Tibial nerve (tissue), 4 donors: ENCODE measurements at regions not wholly inside any gene's neighbourhood (a gene's known extent, or its start where the extent isn't known, plus 50 kb on each side); places are given as distances from the start of the nearest gene placed in this dataset.

ENCODE experiments used
- DNase-seq, 2 donors: peaks; one replicate each; pipeline ENCODE4 v3.0.0-alpha.2; 2019; ENCODE audit warnings: low spot score in 2 of 2
- H3K27ac ChIP-seq, 4 donors: fragments of 200-600 bp; sonication (generic) in 3 of 4; one replicate each; pipeline ENCODE4 v1.5.1; 2017 to 2019; ENCODE audit warnings: mild to moderate bottlenecking in 1 of 4
- H3K27me3 ChIP-seq, 2 donors: fragments of 200-600 bp; sonication (generic) in 1 of 2; one replicate each; pipeline versions ENCODE4 v1.5.1 to v1.6.0; 2017 to 2019
- H3K36me3 ChIP-seq, 3 donors: fragments of 200-600 bp; sonication (generic); one replicate each; pipeline ENCODE4 v1.5.1; 2018 to 2019
- H3K4me1 ChIP-seq, 4 donors: fragments of 200-600 bp; sonication (generic) in 3 of 4; one replicate each; pipeline ENCODE4 v1.5.1; 2017 to 2019
- H3K4me3 ChIP-seq, 4 donors: fragments of 200-600 bp; sonication (generic) in 3 of 4; one replicate each; pipeline ENCODE4 v1.5.1; 2017 to 2019; ENCODE audit warnings: mild to moderate bottlenecking in 1 of 4, moderate library complexity in 1 of 4
- H3K9me3 ChIP-seq, 4 donors: fragments of 200-600 bp; sonication (generic) in 3 of 4; one replicate each; pipeline ENCODE4 v1.5.1; 2017 to 2019
- EP300 ChIP-seq, 2 donors: sonication (generic); formaldehyde crosslinking; IDR thresholded peaks; one replicate each; pipeline ENCODE4 v1.6.1; 2017; ENCODE audit warnings: antibody characterized with exemption in 2 of 2, mild to moderate bottlenecking in 1 of 2
- POLR2A ChIP-seq, 2 donors: fragments of 450-650 bp; IDR thresholded peaks; one replicate each; pipeline ENCODE4 v1.6.1; 2017; ENCODE audit warnings: antibody characterized with exemption in 2 of 2, mild to moderate bottlenecking in 2 of 2, moderate library complexity in 2 of 2
- WGBS, 2 donors: methylation state at CpG; one replicate each; pipeline ENCODE4 v1.1.5; 2018; 5-methylcytosine and 5-hydroxymethylcytosine counted together
- TF ChIP-seq, protein P1 (sequence below), 5 experiments: fragments of 200-600 bp in 3 of 5; fragments of 450-650 bp in 2 of 5; sonication (generic) in 3 of 5; IDR thresholded peaks; one replicate each; pipeline ENCODE4 v1.5.1; 2016 to 2019; ENCODE audit warnings: antibody characterized with exemption in 5 of 5, mild to moderate bottlenecking in 3 of 5, moderate library complexity in 2 of 5

DNA sequence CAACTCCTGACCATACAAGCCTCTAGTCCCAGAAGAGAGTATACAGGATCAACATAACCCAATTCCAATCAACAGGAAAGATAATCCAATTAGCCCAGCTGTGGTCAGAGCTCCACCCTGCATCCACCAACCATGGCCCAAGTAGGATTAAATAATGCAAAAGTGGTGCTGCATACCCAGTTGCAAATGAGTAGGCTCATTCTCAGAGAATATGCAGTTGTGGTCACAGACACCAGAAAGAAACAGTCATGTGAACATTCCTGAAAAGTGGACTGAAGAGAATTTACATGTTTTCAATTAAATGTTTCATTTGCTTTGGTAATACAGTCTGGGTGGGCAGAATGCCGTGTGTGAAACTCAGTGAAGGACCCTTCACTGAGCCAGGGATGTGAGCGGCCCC is 167.2 kb upstream of the BMP4 start:
- TF ChIP-seq EP300 (IDR thresholded peaks at IDR 0.05) (no peak), POLR2A (IDR thresholded peaks at IDR 0.05) (no peak)
- TF ChIP-seq, protein P1, sequence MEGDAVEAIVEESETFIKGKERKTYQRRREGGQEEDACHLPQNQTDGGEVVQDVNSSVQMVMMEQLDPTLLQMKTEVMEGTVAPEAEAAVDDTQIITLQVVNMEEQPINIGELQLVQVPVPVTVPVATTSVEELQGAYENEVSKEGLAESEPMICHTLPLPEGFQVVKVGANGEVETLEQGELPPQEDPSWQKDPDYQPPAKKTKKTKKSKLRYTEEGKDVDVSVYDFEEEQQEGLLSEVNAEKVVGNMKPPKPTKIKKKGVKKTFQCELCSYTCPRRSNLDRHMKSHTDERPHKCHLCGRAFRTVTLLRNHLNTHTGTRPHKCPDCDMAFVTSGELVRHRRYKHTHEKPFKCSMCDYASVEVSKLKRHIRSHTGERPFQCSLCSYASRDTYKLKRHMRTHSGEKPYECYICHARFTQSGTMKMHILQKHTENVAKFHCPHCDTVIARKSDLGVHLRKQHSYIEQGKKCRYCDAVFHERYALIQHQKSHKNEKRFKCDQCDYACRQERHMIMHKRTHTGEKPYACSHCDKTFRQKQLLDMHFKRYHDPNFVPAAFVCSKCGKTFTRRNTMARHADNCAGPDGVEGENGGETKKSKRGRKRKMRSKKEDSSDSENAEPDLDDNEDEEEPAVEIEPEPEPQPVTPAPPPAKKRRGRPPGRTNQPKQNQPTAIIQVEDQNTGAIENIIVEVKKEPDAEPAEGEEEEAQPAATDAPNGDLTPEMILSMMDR (IDR thresholded peaks at IDR 0.05): no peak
- Histone ChIP-seq H3K9me3 (no peaks in the 10 kb centered on the region), H3K27me3 (no peaks in the 10 kb centered on the region), H3K4me3 (no peak overlapping the region), H3K36me3 (no peaks in the 10 kb centered on the region), H3K27ac (no peak overlapping the region), H3K4me1 (peaks cover 0 to 14% (median 0%) of the 10 kb centered on the region in 4 donors)
- 70 to 76% methylated on average over 2 of the region's 2 CpGs for WGBS, 2 donors
- DNase-seq: no peak

DNA sequence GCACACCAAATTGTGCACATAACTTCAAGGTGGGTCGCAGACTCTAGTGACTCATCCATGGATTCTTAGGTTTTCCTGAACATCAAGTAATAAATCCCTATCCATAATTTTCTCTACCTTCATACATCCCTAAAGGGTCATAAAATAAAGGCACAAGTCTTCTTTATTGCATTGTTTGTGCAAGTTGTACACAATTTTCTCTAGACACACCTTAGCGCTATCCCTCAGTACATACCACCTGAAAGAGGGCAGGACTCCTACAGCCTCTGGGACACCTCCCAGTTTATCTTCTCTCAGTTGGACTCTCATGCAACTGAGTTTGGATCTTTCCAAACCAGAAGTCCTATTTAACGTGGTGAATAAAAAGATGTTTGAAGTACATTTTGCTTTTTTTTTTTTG is 168.5 kb upstream of the BMP4 start:
- H3K4me3 ChIP-seq: no peak overlapping the region
- no peak for TF ChIP-seq EP300 (IDR thresholded peaks at IDR 0.05)
- 94% methylated on average over 3 of the region's 3 CpGs for WGBS, 2 donors

DNA sequence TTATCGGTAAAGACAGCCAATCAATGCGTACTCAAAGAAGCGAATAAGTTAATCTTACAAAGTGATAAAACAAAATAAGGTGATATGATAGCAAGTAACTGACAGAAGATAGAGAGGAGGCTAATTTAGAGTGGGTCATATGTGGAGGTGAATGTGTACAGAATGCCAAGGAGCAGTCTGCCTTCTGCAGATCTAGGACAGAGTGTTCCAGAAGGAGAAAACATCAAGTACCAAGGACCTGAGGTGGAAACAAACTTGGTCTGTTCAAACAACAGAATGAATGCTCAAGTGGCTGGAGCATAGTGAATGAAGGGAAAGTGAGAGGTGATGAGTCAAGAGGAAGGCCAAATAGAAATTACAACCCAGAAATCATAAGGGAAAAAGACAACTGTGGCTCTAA is 170.3 kb upstream of the BMP4 start:
- Histone ChIP-seq H3K36me3 (no peaks in the 10 kb centered on the region), H3K27me3 (no peaks in the 10 kb centered on the region), H3K27ac (no peak overlapping the region), H3K4me1 (no peaks in the 10 kb centered on the region), H3K9me3 (no peaks in the 10 kb centered on the region), H3K4me3 (no peak overlapping the region)
- DNase-seq: no peak
- no peak for TF ChIP-seq EP300 (IDR thresholded peaks at IDR 0.05)
- no peak for TF ChIP-seq POLR2A (IDR thresholded peaks at IDR 0.05)
- TF ChIP-seq, protein P1 (IDR thresholded peaks at IDR 0.05): no peak
- WGBS, 2 donors: 96 to 97% methylated on average over 3 of the region's 3 CpGs

More for the DNA sequence above, 168.5 kb upstream of the BMP4 start:
- Histone ChIP-seq H3K4me1 (peaks cover 0 to 11% (median 0%) of the 10 kb centered on the region in 4 donors), H3K36me3 (no peaks in the 10 kb centered on the region), H3K27ac (no peak overlapping the region), H3K27me3 (no peaks in the 10 kb centered on the region), H3K9me3 (no peaks in the 10 kb centered on the region)
- DNase-seq: no peak

GRCh38 chr14:54127526-54127925 is 170.9 kb upstream of the BMP4 start:
- H3K27me3 ChIP-seq: no peaks in the 10 kb centered on the region
- no peak overlapping the region for H3K27ac ChIP-seq
- 38 to 50% methylated on average over 2 of the region's 2 CpGs for WGBS, 2 donors
- H3K36me3 ChIP-seq: no peaks in the 10 kb centered on the region
- H3K9me3 ChIP-seq: no peaks in the 10 kb centered on the region
- TF ChIP-seq, protein P1 (IDR thresholded peaks at IDR 0.05): no peak
- TF ChIP-seq EP300 (IDR thresholded peaks at IDR 0.05): no peak
- TF ChIP-seq POLR2A (IDR thresholded peaks at IDR 0.05): no peak
- no peaks in the 10 kb centered on the region for H3K4me1 ChIP-seq
- no peak overlapping the region for H3K4me3 ChIP-seq
- DNase-seq: no peak

DNA sequence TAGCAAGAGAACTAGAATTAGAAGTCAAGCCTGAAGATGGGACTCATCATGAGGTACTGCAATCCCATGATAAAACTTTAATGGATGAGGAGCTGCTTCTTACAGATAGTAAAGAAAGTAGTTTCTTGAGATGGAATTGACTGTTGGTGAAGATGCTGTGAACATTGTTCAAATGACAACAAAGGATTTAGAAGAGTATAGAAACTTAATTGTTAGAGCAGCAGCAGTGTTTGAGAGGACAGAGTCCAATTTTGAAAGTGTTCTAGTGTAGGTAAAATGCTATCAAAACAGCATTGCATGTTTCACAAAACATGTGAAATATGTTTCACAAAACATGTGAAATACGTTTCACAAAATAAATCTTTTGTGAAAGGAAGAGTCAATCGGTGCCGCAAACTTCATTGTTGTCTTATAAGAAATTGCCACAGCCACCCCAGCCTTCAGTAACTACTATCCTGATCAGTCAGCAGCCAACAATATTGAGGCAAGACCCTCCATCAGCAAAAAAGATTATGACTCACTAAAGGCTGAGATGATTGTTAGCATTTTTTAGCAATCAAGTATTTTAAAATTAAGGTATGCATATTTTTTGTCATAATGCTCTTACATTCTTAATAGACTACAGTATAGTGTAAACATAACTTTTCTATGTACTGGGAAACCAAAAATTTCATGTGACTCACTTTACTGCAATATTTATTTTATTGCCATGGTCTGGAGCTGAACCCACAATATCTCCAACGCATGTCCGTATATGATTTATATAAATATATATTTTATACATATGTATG is 173.4 kb upstream of the BMP4 start:
- Histone ChIP-seq H3K27ac (no peak overlapping the region), H3K27me3 (no peaks in the 10 kb centered on the region), H3K36me3 (no peaks in the 10 kb centered on the region), H3K9me3 (no peaks in the 10 kb centered on the region), H3K4me3 (no peak overlapping the region), H3K4me1 (no peaks in the 10 kb centered on the region)
- WGBS, 2 donors: 75 to 77% methylated on average over 5 of the region's 5 CpGs
- DNase-seq: no peak
- TF ChIP-seq, protein P1 (IDR thresholded peaks at IDR 0.05): no peak
- TF ChIP-seq POLR2A (IDR thresholded peaks at IDR 0.05): no peak
- no peak for TF ChIP-seq EP300 (IDR thresholded peaks at IDR 0.05)
